22Rv1 (cell line): ENCODE measurements at regions not wholly inside any gene's neighbourhood (a gene's known extent, or its start where the extent isn't known, plus 50 kb on each side); places are given as distances from the start of the nearest gene placed in this dataset.

Experiments used
- H3K27ac ChIP-seq: fragments of 450-650 bp; 2 replicates; pipeline ENCODE4 v1.5.1; 2017
- CTCF ChIP-seq: fragments of 450-650 bp; IDR thresholded peaks from 2 replicates; pipeline ENCODE4 v1.5.1; 2017; ENCODE audit warnings: mild to moderate bottlenecking
- ZFX ChIP-seq: fragments of 450-650 bp; IDR thresholded peaks from 2 replicates; pipeline ENCODE4 v1.6.1; 2017; ENCODE audit warnings: antibody characterized with exemption, borderline replicate concordance

- TF ChIP-seq ZFX, result no peak
- TF ChIP-seq CTCF, result no peak
- H3K27ac ChIP-seq, result no peak overlapping the region
Observed at GRCh38 chr4:182169572-182169971, 73.6 kb upstream of the TENM3 start.

GRCh38 chr4:182169987-182170386 lies 73.2 kb upstream of the TENM3 start:
- H3K27ac ChIP-seq, result no peak overlapping the region
- TF ChIP-seq ZFX (no peak), CTCF (no peak)

GRCh38 chr4:182170417-182170935 lies 72.7 kb upstream of the TENM3 start:
- H3K27ac ChIP-seq, result no peak overlapping the region
- TF ChIP-seq CTCF (no peak), ZFX (no peak)

- TF ChIP-seq ZFX, result no peak
- TF ChIP-seq CTCF, result no peak
Observed at GRCh38 chr4:182174979-182175378, 68.2 kb upstream of the TENM3 start.

GRCh38 chr4:182175788-182176519 lies 67.2 kb upstream of the TENM3 start:
- no peak overlapping the region for H3K27ac ChIP-seq
- TF ChIP-seq ZFX (no peak), CTCF (no peak)

More at GRCh38 chr4:182174979-182175378, 68.2 kb upstream of the TENM3 start:
- H3K27ac ChIP-seq, result no peak overlapping the region

GRCh38 chr4:182177166-182177565 lies 66.0 kb upstream of the TENM3 start:
- no peak overlapping the region for H3K27ac ChIP-seq
- TF ChIP-seq ZFX (no peak), CTCF (no peak)

- no peak for TF ChIP-seq CTCF
- no peak for TF ChIP-seq ZFX
- H3K27ac ChIP-seq, result no peak overlapping the region
Observed at GRCh38 chr4:182179105-182179504, 64.1 kb upstream of the TENM3 start.
